ENCODE measurements at regions not wholly inside any gene's neighbourhood (a gene's known extent, or its start where the extent isn't known, plus 50 kb on each side); places are given as distances from the start of the nearest gene placed in this dataset.

GRCh38 chr11:128310676-128311445 lies 276.5 kb downstream of the ETS1 start:
- TF ChIP-seq POLR2AphosphoS5 (IDR thresholded peaks at IDR 0.05; ENCODE audit: low read depth, low read length) (no peak), SPI1 (IDR thresholded peaks at IDR 0.05; ENCODE audit: low read depth, low read length) (no peak), POLR2A (IDR thresholded peaks at IDR 0.05; ENCODE audit: low read depth, low read length) (no peak), TAF1 (IDR thresholded peaks at IDR 0.05; ENCODE audit: low read depth, low read length) (no peak), POU2F2 (IDR thresholded peaks at IDR 0.05; ENCODE audit: low read depth, low read length) (no peak)

All from GM12891 (cell line).